Duodenal mucosa (tissue), 2 donors: ENCODE measurements at regions not wholly inside any gene's neighbourhood (a gene's known extent, or its start where the extent isn't known, plus 50 kb on each side); places are given as distances from the start of the nearest gene placed in this dataset.

ENCODE experiments used
- H3K27ac ChIP-seq: one replicate; pipeline ENCODE4 v1.7.0; 2013; ENCODE audit warnings: low read depth, low read length
- H3K27me3 ChIP-seq, 2 donors: one replicate each; pipeline ENCODE4 v1.7.0; 2013; ENCODE audit warnings: low read length in 2 of 2, control low read depth in 1 of 2; ENCODE audit not compliant: insufficient read depth in 2 of 2, control insufficient read depth in 1 of 2
- H3K36me3 ChIP-seq, 2 donors: one replicate each; pipeline ENCODE4 v1.7.0; 2013; ENCODE audit warnings: low read length in 2 of 2, control low read depth in 1 of 2; ENCODE audit not compliant: insufficient read depth in 2 of 2, control insufficient read depth in 1 of 2
- H3K4me1 ChIP-seq, 2 donors: one replicate each; pipeline ENCODE4 v1.7.0; 2013; ENCODE audit warnings: low read length in 2 of 2, control low read depth in 1 of 2; ENCODE audit not compliant: insufficient read depth in 2 of 2, control insufficient read depth in 1 of 2
- H3K4me3 ChIP-seq, 2 donors: one replicate each; pipeline ENCODE4 v1.7.0; 2013; ENCODE audit warnings: low read length in 2 of 2, low read depth in 1 of 2
- H3K9ac ChIP-seq, 2 donors: one replicate each; pipeline ENCODE4 v1.7.0; 2013; ENCODE audit warnings: low read length in 2 of 2, low read depth in 1 of 2
- H3K9me3 ChIP-seq, 2 donors: one replicate each; pipeline ENCODE4 v1.7.0; 2013; ENCODE audit warnings: low read length in 2 of 2, control low read depth in 1 of 2; ENCODE audit not compliant: control insufficient read depth in 1 of 2

- Histone ChIP-seq H3K36me3 (no peaks in the 10 kb centered on the region), H3K27me3 (no peaks in the 10 kb centered on the region)
These were observed 190.6 kb downstream of the HIBADH start for GRCh38 chr7:27472043-27472442.

More at GRCh38 chr7:27472043-27472442, 190.6 kb downstream of the HIBADH start:
- Histone ChIP-seq H3K27ac (no peak overlapping the region), H3K9ac (no peak overlapping the region), H3K4me1 (no peaks in the 10 kb centered on the region), H3K9me3 (no peaks in the 10 kb centered on the region), H3K4me3 (no peak overlapping the region)
